Upper lobe of right lung (tissue), 1 donor: ENCODE measurements at regions not wholly inside any gene's neighbourhood (a gene's known extent, or its start where the extent isn't known, plus 50 kb on each side); places are given as distances from the start of the nearest gene placed in this dataset.
A peak's percentile ranks its signal among the peaks of the same experiment; 100 is the strongest.

ENCODE experiments used
- ATAC-seq: fragments of 200-7000 bp; cut with Tn5 transposase; one replicate; pipeline ENCODE4 v1.9.1; 2020; ENCODE audit warnings: mild to moderate bottlenecking, moderate library complexity
- DNase-seq: peaks from one replicate; pipeline ENCODE4 v3.0.0-alpha.2; 2020
- H3K27ac ChIP-seq: fragments of 200-600 bp; one replicate; pipeline ENCODE4 v1.8.0; 2022
- H3K27me3 ChIP-seq: fragments of 200-600 bp; one replicate; pipeline ENCODE4 v1.8.0; 2022; ENCODE audit warnings: mild to moderate bottlenecking
- H3K36me3 ChIP-seq: fragments of 200-600 bp; one replicate; pipeline ENCODE4 v1.8.0; 2022
- H3K4me1 ChIP-seq: fragments of 200-600 bp; one replicate; pipeline ENCODE4 v1.8.0; 2022
- H3K4me3 ChIP-seq: fragments of 200-600 bp; one replicate; pipeline ENCODE4 v1.8.0; 2022; ENCODE audit warnings: mild to moderate bottlenecking
- H3K9me3 ChIP-seq: fragments of 200-600 bp; one replicate; pipeline ENCODE4 v1.8.0; 2022
- intact Hi-C: fragments of 100-400 bp; cut with DNase I; formaldehyde crosslinking; loops from one replicate; pipeline ENCODE4 v1.11.0; 2022
- TF ChIP-seq, protein P1 (sequence below): fragments of 200-600 bp; IDR thresholded peaks from one replicate; pipeline ENCODE4 v1.8.0; 2022; ENCODE audit warnings: antibody characterized with exemption
- donor health status: DM: no; HTN: yes; CAD: no; lungs with severe emphysema.

DNA sequence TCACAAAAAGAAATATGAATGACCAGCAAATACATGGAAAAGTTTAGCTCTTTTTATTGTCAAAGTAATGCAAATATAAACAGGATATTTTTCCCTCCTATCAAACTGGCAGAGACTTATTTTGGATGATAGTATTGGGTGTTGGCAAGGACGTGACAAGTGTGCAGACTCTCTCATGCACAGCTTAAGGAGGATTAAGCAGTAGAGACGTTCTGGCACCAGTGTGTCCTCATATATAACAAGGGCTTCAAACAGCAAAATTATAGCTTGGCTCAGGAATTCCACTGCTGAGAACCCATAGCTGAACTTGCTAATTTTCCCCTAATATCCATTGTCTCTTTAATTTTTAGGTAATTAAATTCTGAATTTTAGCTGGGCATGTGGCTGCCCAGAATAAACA, 114.4 kb downstream of the FAM124B start:
- no peak for ATAC-seq
- TF ChIP-seq, protein P1, sequence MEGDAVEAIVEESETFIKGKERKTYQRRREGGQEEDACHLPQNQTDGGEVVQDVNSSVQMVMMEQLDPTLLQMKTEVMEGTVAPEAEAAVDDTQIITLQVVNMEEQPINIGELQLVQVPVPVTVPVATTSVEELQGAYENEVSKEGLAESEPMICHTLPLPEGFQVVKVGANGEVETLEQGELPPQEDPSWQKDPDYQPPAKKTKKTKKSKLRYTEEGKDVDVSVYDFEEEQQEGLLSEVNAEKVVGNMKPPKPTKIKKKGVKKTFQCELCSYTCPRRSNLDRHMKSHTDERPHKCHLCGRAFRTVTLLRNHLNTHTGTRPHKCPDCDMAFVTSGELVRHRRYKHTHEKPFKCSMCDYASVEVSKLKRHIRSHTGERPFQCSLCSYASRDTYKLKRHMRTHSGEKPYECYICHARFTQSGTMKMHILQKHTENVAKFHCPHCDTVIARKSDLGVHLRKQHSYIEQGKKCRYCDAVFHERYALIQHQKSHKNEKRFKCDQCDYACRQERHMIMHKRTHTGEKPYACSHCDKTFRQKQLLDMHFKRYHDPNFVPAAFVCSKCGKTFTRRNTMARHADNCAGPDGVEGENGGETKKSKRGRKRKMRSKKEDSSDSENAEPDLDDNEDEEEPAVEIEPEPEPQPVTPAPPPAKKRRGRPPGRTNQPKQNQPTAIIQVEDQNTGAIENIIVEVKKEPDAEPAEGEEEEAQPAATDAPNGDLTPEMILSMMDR = no peak
- no peak overlapping the region for H3K4me3 ChIP-seq
- H3K9me3 ChIP-seq = no peaks in the 10 kb centered on the region
- H3K36me3 ChIP-seq = no peaks in the 10 kb centered on the region
- H3K27ac ChIP-seq = no peak overlapping the region
- no peaks in the 10 kb centered on the region for H3K4me1 ChIP-seq
- DNase-seq = no peak
- intact Hi-C loops = no loop called here
- peaks cover 14% of the 10 kb centered on the region for H3K27me3 ChIP-seq

DNA sequence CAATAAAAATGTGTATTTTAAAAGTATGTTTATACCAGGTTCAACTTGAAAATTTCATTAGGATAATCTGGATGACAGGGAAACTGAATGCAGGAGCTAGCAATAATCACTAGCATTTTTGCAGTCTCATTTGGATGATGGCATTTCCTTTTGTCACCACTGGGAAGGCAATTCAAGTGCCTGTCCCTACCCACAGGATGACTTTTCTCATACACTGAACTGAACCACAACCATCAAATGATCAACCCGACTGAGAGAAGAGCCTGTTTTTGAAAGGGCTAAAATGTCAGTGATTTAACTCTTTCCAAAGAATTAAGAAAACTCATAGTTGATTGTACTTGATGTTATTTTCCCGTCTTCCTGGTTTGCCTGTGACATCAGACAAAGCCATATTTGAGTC, 115.0 kb downstream of the FAM124B start:
- TF ChIP-seq, protein P1 = no peak
- intact Hi-C loops = no loop called here

DNA sequence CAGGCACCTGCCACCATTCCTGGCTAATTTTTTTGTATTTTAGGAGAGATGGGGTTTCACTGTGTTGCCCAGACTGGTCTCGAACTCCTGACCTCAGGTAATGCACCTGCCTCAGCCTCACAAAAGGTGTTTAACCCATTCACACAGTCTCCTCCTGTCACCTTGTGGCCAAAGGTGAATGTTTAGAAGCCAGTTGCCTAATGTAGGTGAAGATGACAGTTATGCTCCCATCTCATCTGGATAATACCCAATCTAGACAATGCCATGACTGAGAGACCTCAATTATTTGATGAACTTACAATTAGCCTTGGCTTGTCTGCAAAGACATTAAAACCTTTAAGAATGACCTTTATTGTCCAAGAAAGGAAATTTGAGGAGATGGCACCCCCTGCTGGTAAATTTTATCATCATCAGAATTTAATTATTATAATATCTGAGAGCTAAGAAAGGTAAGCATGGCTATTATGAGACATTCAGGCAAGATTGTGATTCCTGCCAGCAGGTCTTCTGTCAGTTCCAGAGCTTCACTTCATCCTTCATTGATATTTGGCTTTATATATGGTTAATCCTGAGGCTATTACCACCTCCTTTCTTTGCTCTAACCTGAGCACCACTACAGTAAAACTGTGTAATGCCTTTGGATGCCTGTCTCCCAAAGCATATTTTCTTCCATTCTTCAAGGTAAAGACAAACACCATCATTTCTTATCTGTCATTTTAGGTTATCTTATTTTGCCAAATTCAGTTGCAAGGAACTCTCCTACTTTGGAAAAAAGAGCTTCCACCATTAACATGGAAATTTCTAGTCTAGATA, 117.6 kb downstream of the FAM124B start:
- Histone ChIP-seq H3K36me3 (no peaks in the 10 kb centered on the region), H3K4me3 (no peak overlapping the region), H3K9me3 (no peaks in the 10 kb centered on the region), H3K27me3 (no peaks in the 10 kb centered on the region), H3K27ac (no peak overlapping the region), H3K4me1 (no peaks in the 10 kb centered on the region)
- ATAC-seq (no peak), DNase-seq (no peak)
- TF ChIP-seq, protein P1 = peak; percentile 61
- intact Hi-C loops = no loop called here

More for the DNA sequence above, 115.0 kb downstream of the FAM124B start:
- DNase-seq (no peak), ATAC-seq (no peak)
- Histone ChIP-seq H3K4me1 (no peaks in the 10 kb centered on the region), H3K27me3 (peaks cover 14% of the 10 kb centered on the region), H3K4me3 (no peak overlapping the region), H3K36me3 (no peaks in the 10 kb centered on the region), H3K9me3 (no peaks in the 10 kb centered on the region), H3K27ac (no peak overlapping the region)

DNA sequence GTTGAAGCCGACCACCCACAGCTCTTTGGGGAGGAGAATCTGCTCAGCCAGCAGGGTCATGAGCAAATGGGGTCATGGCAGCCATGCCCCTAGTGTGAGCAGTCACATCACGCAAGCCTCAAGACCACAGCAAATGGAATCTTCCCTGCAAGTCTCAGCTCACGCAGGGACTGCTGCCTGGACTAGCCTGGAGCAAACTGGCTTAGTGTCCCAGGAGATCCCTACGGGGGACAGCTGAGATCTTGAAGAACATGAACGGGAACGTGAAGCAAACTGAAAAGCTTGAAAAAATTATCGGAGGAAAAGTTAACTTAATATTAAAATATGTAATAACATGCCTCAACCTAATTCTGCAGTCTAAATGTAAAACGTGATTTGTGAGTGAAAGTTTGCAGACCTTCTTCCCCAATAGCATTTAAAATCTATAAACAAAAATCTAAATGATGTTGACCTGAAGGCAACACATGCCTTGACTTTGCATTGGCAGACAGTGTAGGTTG, 118.4 kb downstream of the FAM124B start:
- Histone ChIP-seq H3K27me3 (no peaks in the 10 kb centered on the region), H3K9me3 (no peaks in the 10 kb centered on the region), H3K4me3 (no peak overlapping the region), H3K4me1 (no peaks in the 10 kb centered on the region), H3K27ac (no peak overlapping the region), H3K36me3 (no peaks in the 10 kb centered on the region)
- TF ChIP-seq, protein P1 = no peak
- DNase-seq = no peak
- ATAC-seq = no peak
- intact Hi-C loops = no loop called here

DNA sequence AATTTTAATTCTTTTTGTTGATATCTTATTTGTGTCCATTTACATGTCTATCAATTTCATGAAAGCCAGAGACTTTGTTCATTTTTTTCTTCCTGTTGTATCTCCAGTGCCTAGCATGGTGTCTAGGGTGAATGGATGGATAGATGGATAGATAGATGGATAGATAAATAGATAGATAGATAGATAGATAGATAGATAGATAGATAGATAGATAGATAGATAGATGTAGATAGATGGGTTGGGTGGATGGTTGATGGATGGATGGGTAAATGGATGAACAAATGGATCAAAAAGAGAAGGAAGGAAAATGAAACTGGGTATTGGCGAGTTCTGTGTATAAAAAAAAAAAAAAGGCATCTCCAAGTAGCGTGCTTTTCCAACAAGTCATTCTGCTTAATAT, 120.5 kb downstream of the FAM124B start:
- intact Hi-C loops = no loop called here

More for the DNA sequence above, 120.5 kb downstream of the FAM124B start:
- no peaks in the 10 kb centered on the region for H3K27me3 ChIP-seq
- no peaks in the 10 kb centered on the region for H3K9me3 ChIP-seq
- H3K4me1 ChIP-seq = no peaks in the 10 kb centered on the region
- H3K36me3 ChIP-seq = no peaks in the 10 kb centered on the region
- TF ChIP-seq, protein P1 = no peak
- no peak for DNase-seq
- no peak for ATAC-seq
- no peak overlapping the region for H3K4me3 ChIP-seq
- no peak overlapping the region for H3K27ac ChIP-seq
